D721Med (cell line): ENCODE measurements at regions not wholly inside any gene's neighbourhood (a gene's known extent, or its start where the extent isn't known, plus 50 kb on each side); places are given as distances from the start of the nearest gene placed in this dataset.

Experiments
- DNase-seq: peaks from one replicate; pipeline ENCODE4 v3.0.0; 2011; ENCODE audit warnings: low spot score; ENCODE audit not compliant: insufficient read length
- FAIRE-seq: peaks from 2 replicates; lab custom pipeline; 2011; peaks lifted over from hg19 to GRCh38; lab: Jason Lieb, UNC
- TF ChIP-seq, protein P1 (sequence below): IDR thresholded peaks from 2 replicates; pipeline ENCODE4 v1.5.1; 2012; ENCODE audit warnings: mild to moderate bottlenecking, control low read depth; ENCODE audit not compliant: insufficient read depth; ENCODE audit errors: missing control alignments

DNA sequence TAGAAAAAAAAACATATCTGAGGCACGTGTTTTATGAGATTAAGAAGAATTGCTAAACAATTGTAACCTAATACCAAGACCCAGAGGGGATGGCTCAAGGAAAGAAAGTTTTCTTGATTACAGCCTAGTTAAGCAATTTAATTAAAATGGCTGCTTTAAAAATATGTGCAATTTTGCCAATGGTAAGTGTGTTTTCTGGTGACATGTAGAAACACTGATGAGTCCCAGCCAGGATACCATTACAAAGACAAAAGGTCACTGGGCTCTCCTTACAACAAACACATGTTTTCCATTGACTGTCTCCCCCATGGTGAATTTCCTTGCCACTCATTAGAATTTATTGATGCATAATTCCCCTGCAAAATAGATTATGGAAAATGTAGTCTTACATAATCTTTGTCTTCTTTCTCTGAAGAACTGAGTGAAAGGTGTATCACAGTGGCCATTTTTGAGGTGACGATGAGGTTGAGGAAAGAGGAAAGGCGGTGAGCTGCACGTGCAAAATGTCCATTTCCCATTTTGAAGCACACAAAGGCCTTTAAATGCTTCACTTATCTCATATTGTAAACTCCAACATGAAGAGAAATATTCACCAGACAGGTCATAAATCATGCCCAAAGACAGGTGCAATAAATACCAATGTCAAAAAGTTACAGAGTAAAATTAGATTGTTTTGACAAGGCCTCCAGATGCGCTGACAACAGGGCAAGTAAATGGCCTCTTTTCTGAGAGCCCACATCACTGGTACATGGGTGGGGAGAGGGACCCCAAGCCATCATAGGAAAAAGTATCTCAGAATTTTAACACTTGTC is 696.9 kb downstream of the KCNJ2 start:
- TF ChIP-seq, protein P1, sequence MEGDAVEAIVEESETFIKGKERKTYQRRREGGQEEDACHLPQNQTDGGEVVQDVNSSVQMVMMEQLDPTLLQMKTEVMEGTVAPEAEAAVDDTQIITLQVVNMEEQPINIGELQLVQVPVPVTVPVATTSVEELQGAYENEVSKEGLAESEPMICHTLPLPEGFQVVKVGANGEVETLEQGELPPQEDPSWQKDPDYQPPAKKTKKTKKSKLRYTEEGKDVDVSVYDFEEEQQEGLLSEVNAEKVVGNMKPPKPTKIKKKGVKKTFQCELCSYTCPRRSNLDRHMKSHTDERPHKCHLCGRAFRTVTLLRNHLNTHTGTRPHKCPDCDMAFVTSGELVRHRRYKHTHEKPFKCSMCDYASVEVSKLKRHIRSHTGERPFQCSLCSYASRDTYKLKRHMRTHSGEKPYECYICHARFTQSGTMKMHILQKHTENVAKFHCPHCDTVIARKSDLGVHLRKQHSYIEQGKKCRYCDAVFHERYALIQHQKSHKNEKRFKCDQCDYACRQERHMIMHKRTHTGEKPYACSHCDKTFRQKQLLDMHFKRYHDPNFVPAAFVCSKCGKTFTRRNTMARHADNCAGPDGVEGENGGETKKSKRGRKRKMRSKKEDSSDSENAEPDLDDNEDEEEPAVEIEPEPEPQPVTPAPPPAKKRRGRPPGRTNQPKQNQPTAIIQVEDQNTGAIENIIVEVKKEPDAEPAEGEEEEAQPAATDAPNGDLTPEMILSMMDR, result no peak
- DNase-seq (no peak), FAIRE-seq (no peak)

DNA sequence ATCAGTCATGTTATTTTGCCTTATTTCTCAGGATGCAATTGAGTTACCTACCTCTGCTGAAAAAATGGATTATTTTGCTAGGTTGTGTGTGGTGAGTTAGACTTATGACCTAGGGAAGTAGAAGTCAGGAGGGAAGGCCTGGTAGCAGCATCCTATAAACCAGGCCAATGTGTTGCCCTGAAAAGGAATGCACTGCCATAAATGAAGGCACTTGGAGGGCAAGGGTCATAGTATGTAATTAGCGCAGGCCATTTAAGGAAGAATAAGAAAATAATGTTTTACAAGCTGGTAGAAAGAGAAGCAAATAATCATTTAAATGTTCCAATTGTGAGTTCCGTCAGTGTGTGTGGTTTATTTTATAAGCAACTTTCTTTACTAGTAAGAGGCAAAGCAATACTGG is 698.8 kb downstream of the KCNJ2 start:
- FAIRE-seq (no peak), DNase-seq (no peak)
- TF ChIP-seq, protein P1, result no peak

DNA sequence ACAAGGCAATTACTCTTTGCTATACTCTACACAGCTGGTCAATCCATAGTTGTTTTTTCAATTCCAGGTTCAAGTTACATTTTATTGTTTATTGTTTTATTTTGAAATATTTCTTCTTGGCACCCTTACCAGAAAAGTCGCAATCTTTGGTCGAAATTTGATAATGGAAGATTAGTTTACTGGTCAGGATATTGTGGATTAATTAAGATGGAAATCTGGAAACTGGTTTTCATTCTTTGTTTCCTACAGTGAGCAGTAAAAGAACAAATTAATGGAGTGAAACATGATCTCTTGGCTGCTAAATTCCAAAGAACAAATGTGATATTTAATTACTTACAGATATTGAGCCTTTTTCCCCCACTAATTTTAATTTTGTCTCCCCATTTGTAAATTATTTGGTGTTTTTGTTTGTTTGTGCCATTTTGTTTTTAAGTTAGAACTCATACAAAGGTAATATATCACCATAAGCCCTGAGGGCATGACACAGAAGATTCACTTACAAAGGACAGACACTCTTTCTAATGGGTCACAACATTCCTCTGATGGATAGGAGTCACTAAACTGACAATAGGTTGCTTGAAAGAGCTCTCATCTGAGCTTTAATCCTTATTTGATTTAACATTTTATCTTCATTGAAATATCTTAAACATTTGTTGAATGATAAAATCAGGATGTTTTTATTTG is 700.2 kb downstream of the KCNJ2 start:
- TF ChIP-seq, protein P1, result no peak
- no peak for FAIRE-seq
- DNase-seq, result no peak

DNA sequence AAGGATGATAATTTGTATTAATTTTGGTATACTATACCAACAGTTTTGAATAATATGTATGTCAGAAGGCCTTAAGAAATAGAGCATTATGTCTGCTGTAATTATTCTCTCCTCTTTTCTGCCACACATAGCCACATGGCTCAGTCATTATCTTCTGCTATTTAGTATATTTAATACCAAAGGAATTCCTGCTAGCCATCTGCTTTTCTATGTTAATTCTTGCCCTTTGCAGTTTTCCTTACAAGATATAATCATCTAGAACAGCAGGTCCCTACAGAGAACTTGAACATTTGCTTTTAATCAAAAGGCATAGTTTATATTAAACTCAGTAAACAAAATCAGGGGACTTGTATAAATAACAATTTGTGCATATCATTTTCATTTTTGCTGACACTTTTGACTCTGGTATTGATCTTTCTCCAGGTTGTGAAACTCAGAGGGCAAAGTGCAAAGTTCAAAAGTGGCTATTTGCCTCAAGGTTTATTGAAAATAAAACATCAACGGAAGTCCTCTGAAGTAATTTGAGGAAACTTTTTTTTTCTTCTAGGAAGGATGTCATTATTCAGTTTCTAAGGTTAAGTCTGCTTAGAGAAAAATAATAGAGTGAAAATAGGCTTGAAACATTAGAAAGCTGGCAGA is 702.0 kb downstream of the KCNJ2 start:
- FAIRE-seq (no peak), DNase-seq (no peak)
- TF ChIP-seq, protein P1, result no peak

DNA sequence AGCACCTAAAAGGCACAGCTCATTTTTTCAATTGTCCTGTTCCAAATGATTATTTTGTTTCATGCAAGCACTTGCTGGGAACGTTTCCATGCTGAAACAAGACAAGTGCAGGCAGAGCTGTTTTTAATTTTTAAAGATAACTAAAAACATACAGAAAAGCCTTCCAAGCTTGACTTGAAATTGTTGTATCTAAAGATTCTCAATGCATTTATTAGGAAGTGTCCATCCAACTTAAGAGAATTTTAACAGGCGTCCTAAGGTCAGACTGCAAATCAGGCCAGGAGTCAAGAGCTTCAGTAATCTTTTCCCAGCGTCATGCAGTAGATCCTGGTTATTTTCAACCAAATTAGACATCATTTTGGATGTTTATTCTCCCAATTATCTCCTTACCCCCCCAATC is 702.8 kb downstream of the KCNJ2 start:
- TF ChIP-seq, protein P1, result no peak
- DNase-seq (no peak), FAIRE-seq (no peak)

DNA sequence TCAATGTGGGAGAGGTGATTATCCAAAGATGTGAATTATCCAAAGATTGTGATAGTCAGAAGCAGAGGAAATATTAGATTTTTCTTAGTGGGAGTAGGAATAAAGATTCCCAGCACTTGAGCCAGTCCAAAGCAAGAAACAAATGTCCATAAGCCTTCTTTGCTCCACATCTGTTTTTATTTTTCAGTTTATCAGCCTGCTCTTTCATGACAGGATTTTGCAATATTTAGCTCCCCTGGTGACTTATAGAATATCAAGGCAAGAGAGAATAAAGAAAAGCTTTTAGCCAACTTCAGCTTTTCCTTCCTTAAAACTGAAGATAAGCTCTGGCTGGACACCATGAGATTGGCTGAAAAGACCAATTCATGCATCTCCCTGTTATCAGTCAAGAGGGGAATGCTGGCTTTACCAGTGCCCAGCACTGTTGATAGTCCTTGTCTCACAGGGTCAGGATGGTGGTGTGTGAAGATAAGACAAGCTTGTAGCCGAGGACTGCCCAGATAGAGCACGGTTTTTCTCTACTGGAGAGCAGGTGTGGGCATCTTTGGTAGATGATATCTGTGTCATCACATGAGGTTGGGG is 706.5 kb downstream of the KCNJ2 start:
- FAIRE-seq (no peak), DNase-seq (no peak)
- TF ChIP-seq, protein P1, result no peak
